GM18517 (cell line): ENCODE measurements at regions not wholly inside any gene's neighbourhood (a gene's known extent, or its start where the extent isn't known, plus 50 kb on each side); places are given as distances from the start of the nearest gene placed in this dataset.

Experiments
- ATAC-seq: cut with Tn5 transposase; IDR thresholded peaks from one replicate; pipeline ENCODE4 v1.9.1; 2021; ENCODE audit warnings: mild to moderate bottlenecking, moderate library complexity; ENCODE audit not compliant: unreplicated experiment

DNA sequence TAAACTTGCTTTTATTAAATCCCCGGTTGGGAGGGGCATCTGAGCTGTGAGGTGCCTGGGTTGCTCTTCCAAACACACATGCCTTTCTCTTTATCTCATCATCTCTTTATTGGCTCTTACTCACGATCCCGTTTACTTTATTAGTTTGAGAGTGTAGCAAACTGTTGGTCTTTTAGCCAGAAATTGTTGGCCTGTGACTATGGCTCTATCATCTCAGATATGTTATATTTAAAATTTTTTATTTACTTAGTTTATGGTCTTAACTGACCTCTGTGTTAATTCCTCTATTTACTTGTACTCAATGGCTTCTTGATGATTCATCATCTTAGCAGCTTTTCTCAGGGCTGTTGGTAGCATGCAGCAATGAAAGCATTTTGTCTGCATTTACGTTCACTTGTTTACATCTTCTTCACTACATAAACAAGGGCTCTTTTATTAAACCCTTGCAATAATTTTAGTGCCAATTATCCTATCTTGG, 408.4 kb downstream of the HRH4 start:
- ATAC-seq = no peak

- no peak for ATAC-seq
Observed at GRCh38 chr18:24869285-24869684, 408.8 kb downstream of the HRH4 start.

DNA sequence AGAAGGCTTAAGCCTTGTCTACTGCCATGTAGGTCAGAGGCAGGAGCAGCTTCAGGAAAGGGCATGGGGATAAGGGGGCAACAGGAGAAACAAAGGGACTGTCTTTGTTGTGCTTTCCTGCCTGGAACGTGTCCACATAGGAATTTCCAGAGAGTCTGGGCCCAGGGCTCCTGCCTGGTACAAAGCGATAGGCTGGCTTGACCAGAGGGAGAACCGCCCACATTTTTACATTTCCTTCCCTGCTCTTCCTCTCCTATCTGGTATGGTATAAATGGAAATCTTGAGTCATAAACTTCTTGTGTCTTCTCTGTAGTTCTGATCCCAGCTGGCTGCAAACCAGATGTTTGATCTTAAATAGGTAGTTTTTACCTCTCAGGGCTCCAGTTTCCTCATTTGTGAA, 414.8 kb downstream of the HRH4 start:
- ATAC-seq = no peak

- no peak for ATAC-seq
Observed at GRCh38 chr18:24875777-24876176, 415.3 kb downstream of the HRH4 start.

DNA sequence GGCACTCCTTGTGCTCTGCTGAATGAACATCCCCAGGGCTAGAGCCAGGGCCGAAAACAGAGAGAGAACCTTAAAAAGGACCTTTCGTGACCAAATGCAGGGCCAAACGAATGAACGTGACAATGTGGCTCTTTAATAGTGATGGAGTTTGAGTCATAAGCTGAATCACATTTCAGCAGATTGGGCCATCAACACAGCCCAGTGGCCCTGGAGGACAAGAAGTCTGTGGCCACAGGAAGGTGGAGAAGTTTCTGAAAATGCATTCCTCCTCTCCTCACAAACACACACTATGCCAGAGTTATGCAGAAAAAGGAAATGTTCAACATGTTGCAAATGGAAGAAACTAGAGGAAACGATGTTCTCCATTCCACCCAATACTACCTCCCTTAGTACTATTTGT, 415.8 kb downstream of the HRH4 start:
- ATAC-seq = no peak

GRCh38 chr18:24877066-24877465, 416.6 kb downstream of the HRH4 start:
- no peak for ATAC-seq

DNA sequence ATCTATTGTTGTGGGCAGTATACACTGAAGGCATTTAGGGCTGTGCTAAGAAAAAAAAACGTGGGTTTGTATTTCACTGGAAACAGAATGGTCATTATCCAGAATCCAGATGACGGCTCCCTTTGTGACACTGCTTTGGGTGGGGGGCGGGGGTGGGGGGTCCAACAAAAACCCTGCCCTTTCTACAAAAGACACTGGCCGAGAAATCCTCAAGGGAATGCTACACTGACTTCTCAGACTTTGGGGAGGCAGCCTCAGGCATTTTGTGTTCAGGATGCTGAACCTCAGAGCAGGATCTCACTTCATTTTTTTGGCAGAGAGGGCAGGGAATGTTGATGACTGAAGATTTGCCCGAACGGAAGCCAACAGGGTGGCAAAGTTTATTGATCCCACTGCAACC, 417.1 kb downstream of the HRH4 start:
- no peak for ATAC-seq

- no peak for ATAC-seq
Observed at GRCh38 chr18:24878289-24878688, 417.9 kb downstream of the HRH4 start.

DNA sequence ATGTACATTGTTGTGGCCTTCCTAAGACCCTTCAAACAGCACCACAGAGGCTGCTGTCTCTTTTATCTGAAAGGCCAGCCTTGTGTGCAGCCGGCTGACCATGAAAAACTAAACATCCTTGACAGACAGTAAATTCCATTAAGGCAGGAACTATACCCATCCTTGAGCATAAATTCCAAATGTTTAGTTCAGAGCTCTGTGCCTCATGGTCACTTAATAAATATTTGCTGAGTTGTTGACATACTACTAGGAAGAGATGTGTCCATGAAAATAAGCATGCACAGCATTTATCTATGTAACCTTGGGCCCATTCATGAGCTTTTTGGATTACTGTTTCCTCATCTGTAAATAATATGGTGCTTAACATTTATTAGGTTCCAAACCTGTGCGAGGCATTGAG, 424.8 kb downstream of the HRH4 start:
- ATAC-seq = no peak

DNA sequence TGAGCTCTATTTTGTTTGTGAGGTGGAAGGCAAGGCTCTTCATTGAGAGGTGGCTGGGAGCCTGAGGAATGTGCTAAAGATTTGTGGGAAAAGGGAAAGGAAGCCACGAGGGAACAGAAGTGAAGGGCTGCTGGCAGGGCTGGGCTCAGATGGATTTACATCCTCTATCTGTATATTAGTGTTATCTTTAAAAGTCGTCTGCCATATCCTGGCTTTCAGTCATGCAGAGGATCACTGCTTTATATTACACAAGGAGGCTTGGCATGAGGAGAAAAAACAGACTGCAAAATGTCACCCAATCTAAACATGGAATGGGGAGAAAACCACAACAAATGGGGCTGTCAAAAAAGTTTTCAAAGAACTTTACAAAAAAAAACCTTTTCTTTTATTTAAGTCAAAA, 434.4 kb downstream of the HRH4 start:
- ATAC-seq = no peak

GRCh38 chr18:24897461-24897860, 437.0 kb downstream of the HRH4 start:
- ATAC-seq = no peak

- no peak for ATAC-seq
Observed at GRCh38 chr18:24910221-24910620, 441.7 kb downstream of the ZNF521 start.

DNA sequence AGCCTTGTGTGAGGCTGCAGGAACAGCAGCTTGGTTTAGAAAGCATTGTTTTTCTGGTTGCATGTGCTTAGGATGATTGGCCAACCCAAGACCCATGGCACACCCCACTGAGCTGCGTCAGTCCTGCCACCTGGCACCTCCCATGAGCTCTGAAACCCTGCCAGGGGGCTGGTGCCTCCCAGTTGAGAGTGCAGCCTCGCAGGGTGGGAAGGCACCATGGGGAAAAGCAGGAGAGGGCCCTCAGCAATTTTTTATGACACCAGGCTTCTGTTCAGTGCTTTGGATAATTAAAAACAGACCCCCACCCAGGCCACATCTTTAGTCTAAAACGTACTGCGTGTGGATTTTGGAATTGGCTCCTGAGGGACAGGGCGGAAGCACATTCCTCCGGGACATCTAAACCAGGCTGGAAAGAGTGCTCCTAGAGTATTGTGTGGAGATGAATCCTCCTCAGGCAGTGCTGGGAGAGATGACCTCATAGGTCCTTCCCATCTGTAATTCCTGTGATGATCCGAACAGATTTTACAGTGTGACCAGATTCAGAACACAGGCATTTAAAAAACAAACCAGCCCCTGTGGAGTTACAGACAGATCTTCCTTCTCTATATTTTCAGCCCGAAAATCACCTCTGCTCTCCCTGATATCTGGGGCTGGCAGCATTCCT, 438.3 kb downstream of the ZNF521 start:
- no peak for ATAC-seq

DNA sequence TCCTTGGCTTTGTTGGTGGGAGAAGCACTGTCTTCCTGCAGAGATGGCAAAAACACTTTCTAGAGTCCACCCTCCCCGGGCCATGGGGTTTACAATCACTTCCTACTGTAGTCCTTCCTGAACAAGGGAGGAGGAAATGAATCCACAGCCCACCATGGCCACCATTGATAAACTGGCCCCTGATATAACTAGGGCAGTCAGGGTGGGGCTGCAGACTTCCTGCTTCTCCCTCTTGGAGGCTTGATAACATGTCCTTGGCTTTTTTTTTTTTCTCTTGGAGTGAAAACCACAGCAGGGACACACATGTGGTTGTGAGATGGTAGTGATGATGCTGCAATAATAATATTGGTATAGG, 437.8 kb downstream of the ZNF521 start:
- ATAC-seq = no peak

- no peak for ATAC-seq
Observed at GRCh38 chr18:24914685-24915084, 437.3 kb downstream of the ZNF521 start.

- no peak for ATAC-seq
Observed at GRCh38 chr18:24915547-24915946, 436.4 kb downstream of the ZNF521 start.

- no peak for ATAC-seq
Observed at GRCh38 chr18:24917767-24918166, 434.2 kb downstream of the ZNF521 start.

- no peak for ATAC-seq
Observed at GRCh38 chr18:24918257-24918656, 433.7 kb downstream of the ZNF521 start.

- no peak for ATAC-seq
Observed at GRCh38 chr18:24919181-24919797, 432.7 kb downstream of the ZNF521 start.

DNA sequence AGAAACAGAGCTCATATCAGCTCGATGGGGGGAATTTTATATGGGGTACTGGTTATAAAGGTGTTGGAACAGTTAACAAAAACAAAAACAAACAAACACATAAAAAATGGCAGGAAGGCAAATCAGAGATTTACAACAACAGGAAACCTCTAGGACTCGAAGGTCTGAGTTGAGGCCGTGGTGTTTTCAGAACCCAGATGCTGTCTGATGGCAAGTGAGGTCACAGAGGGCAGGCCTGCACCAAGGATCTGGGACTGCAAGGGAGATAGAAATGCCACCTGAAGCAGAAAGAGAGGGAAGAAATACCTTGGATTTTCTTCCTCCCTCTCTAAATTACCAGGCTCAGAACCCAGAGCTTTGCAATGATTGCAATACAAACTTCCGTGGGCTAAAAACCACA, 429.5 kb downstream of the ZNF521 start:
- ATAC-seq = peak; percentile 33

- ATAC-seq = peak; percentile 89
Observed at GRCh38 chr18:24923138-24923537, 428.8 kb downstream of the ZNF521 start.

- no peak for ATAC-seq
Observed at GRCh38 chr18:24924066-24924716, 427.8 kb downstream of the ZNF521 start.
